SK-N-SH treated with all-trans-retinoic acid at 6 μM for 48 hours (cell line): ENCODE measurements at regions not wholly inside any gene's neighbourhood (a gene's known extent, or its start where the extent isn't known, plus 50 kb on each side); places are given as distances from the start of the nearest gene placed in this dataset.
"Not testable (repeated sequence)": the region's sequence is repeated elsewhere in the genome, so short reads cannot be mapped to it uniquely, and the experiment has no call there.

Experiments
- CREB5 ChIP-seq: fragments of 250-450 bp; sonication (Bioruptor Pico); IDR thresholded peaks from 2 replicates; pipeline ENCODE4 v1.5.1; 2020; ENCODE audit warnings: low read depth, mild to moderate bottlenecking, moderate library complexity
- CSRNP3 ChIP-seq: fragments of 250-450 bp; sonication (Bioruptor Pico); IDR thresholded peaks from 2 replicates; pipeline ENCODE4 v1.5.1; 2021; ENCODE audit warnings: mild to moderate bottlenecking, moderate library complexity
- GLIS3 ChIP-seq: fragments of 250-450 bp; sonication (Bioruptor Pico); IDR thresholded peaks from 2 replicates; pipeline ENCODE4 v1.5.0; 2020; ENCODE audit warnings: mild to moderate bottlenecking, moderate library complexity
- PATZ1 ChIP-seq: fragments of 250-450 bp; sonication (Bioruptor Pico); IDR thresholded peaks from 2 replicates; pipeline ENCODE4 v1.8.0; 2020; ENCODE audit warnings: mild to moderate bottlenecking, moderate library complexity, borderline replicate concordance
- ZFP3 ChIP-seq: fragments of 250-450 bp; sonication (Bioruptor Pico); IDR thresholded peaks from 2 replicates; pipeline ENCODE4 v1.5.0; 2020; ENCODE audit warnings: mild to moderate bottlenecking, moderate library complexity
- ZNF70 ChIP-seq: fragments of 450-650 bp; formaldehyde crosslinking; IDR thresholded peaks from 2 replicates; pipeline ENCODE4 v1.5.0; 2020; ENCODE audit warnings: mild to moderate bottlenecking, moderate library complexity

GRCh38 chr1:206365271-206365670 lies 105.0 kb upstream of the IKBKE start:
- TF ChIP-seq ZFP3, ZNF70, PATZ1, CREB5, GLIS3, CSRNP3 (CRISPR knock-in tag): not testable (repeated sequence)
